IMR-90 (cell line): ENCODE measurements at regions not wholly inside any gene's neighbourhood (a gene's known extent, or its start where the extent isn't known, plus 50 kb on each side); places are given as distances from the start of the nearest gene placed in this dataset.

Source experiments
- ATAC-seq: fragments of 200-7000 bp; cut with Tn5 transposase; 2 replicates; pipeline ENCODE4 v1.9.1; 2020; ENCODE audit warnings: low read depth, mild to moderate bottlenecking, moderate library complexity
- BruUV-seq: library from RNA; stranded (reverse); fragments of 400-500 nt; replicated peaks from 2 replicates; lab custom pipeline; 2021; lab: Mats Ljungman, UMichigan
- CTCF ChIA-PET: fragments of 300-600 bp; formaldehyde crosslinking; extraction: SDS; loops from one replicate; lab custom pipeline; 2021; ENCODE audit warnings: antibody characterized with exemption; lab: Yijun Ruan, JAX
- POLR2A ChIA-PET: fragments of 300-600 bp; sonication (Branson Sonifier 250); formaldehyde crosslinking; loops from one replicate; lab custom pipeline; 2022; ENCODE audit warnings: antibody characterized with exemption; ENCODE audit not compliant: unreplicated experiment; lab: Charles Lee
- DNase-seq: peaks from one replicate; pipeline ENCODE4 v3.0.0; 2013
- H2AFZ ChIP-seq: replicated peaks from 2 replicates; pipeline ENCODE3; 2013; ENCODE audit warnings: low read length, mild to moderate bottlenecking; ENCODE audit not compliant: poor library complexity
- H2AK5ac ChIP-seq: 2 replicates; pipeline ENCODE4 v1.6.1; 2013; ENCODE audit warnings: low read depth, low read length, inconsistent platforms
- H2AK9ac ChIP-seq: replicated peaks from 2 replicates; pipeline ENCODE3; 2013; ENCODE audit warnings: mild to moderate bottlenecking, low read depth, low read length, moderate library complexity; ENCODE audit not compliant: poor library complexity
- H2BK120ac ChIP-seq: 2 replicates; pipeline ENCODE4 v1.6.1; 2013; ENCODE audit warnings: low read depth, low read length, inconsistent platforms
- H2BK15ac ChIP-seq: 3 replicates; pipeline ENCODE4 v1.6.1; 2013; ENCODE audit warnings: low read depth, low read length, inconsistent platforms
- H2BK20ac ChIP-seq: 2 replicates; pipeline ENCODE4 v1.6.1; 2013; ENCODE audit warnings: low read depth, mild to moderate bottlenecking, inconsistent platforms, low read length, moderate library complexity
- H2BK5ac ChIP-seq: 2 replicates; pipeline ENCODE4 v1.6.1; 2013; ENCODE audit warnings: mild to moderate bottlenecking, low read depth, low read length, inconsistent platforms; ENCODE audit not compliant: poor library complexity, severe bottlenecking
- H3K14ac ChIP-seq: replicated peaks from 2 replicates; pipeline ENCODE4 v1.6.1; 2013; ENCODE audit warnings: low read depth, low read length, inconsistent platforms
- H3K18ac ChIP-seq: 2 replicates; pipeline ENCODE4 v1.6.1; 2013; ENCODE audit warnings: low read depth, low read length, control low read depth
- H3K23ac ChIP-seq: 2 replicates; pipeline ENCODE4 v1.6.1; 2013; ENCODE audit warnings: low read depth, low read length, inconsistent platforms
- H3K27ac ChIP-seq: 2 replicates; pipeline ENCODE4 v1.5.1; 2013; ENCODE audit warnings: mild to moderate bottlenecking, control low read depth, low read length; ENCODE audit not compliant: insufficient read depth
- H3K27me3 ChIP-seq: 2 replicates; pipeline ENCODE4 v1.6.1; 2013; ENCODE audit warnings: low read length; ENCODE audit not compliant: control insufficient read depth, insufficient read depth
- H3K36me3 ChIP-seq: 2 replicates; pipeline ENCODE4 v1.6.1; 2013; ENCODE audit warnings: low read length, mixed read lengths; ENCODE audit not compliant: control insufficient read depth, insufficient read depth
- H3K4ac ChIP-seq: 2 replicates; pipeline ENCODE4 v1.6.1; 2013; ENCODE audit warnings: low read depth, low read length, inconsistent platforms
- H3K4me1 ChIP-seq: 2 replicates; pipeline ENCODE4 v1.6.1; 2013; ENCODE audit warnings: low read length, mixed read lengths; ENCODE audit not compliant: control insufficient read depth, insufficient read depth
- H3K4me2 ChIP-seq: 2 replicates; pipeline ENCODE4 v1.6.1; 2013; ENCODE audit warnings: low read depth, mild to moderate bottlenecking, control low read depth, low read length, moderate library complexity
- H3K4me3 ChIP-seq: 2 replicates; pipeline ENCODE4 v1.5.1; 2013; ENCODE audit warnings: low read depth, mild to moderate bottlenecking, control low read depth, low read length, moderate library complexity; ENCODE audit not compliant: insufficient read depth
- H3K56ac ChIP-seq: 2 replicates; pipeline ENCODE4 v1.6.1; 2013; ENCODE audit warnings: low read length, inconsistent platforms; ENCODE audit not compliant: insufficient read depth; ENCODE audit errors: extremely low read depth
- H3K79me1 ChIP-seq, 2 experiments: 2 replicates each; pipeline ENCODE4 v1.6.1; 2013; ENCODE audit warnings: low read length in 2 of 2, inconsistent platforms in 1 of 2, low read depth in 1 of 2
- H3K9ac ChIP-seq: 2 replicates; pipeline ENCODE4 v1.6.1; 2013; ENCODE audit warnings: low read depth, low read length, control low read depth
- H3K9me1 ChIP-seq: 2 replicates; pipeline ENCODE4 v1.6.1; 2013; ENCODE audit warnings: low read length, inconsistent platforms; ENCODE audit not compliant: insufficient read depth
- H3K9me3 ChIP-seq: 2 replicates; pipeline ENCODE4 v1.6.1; 2013; ENCODE audit warnings: low read length; ENCODE audit not compliant: control insufficient read depth, insufficient read depth
- H4K20me1 ChIP-seq: 2 replicates; pipeline ENCODE4 v1.6.1; 2013; ENCODE audit warnings: low read length, inconsistent platforms; ENCODE audit not compliant: insufficient read depth
- H4K5ac ChIP-seq: 2 replicates; pipeline ENCODE4 v1.6.1; 2013; ENCODE audit warnings: mild to moderate bottlenecking, low read depth, low read length, control low read depth
- H4K8ac ChIP-seq, 2 experiments: 2 replicates each; pipeline ENCODE4 v1.6.1; 2013; ENCODE audit warnings: low read depth in 2 of 2, low read length in 2 of 2, control low read depth in 1 of 2, inconsistent platforms in 1 of 2
- H4K91ac ChIP-seq: 2 replicates; pipeline ENCODE4 v1.6.1; 2013; ENCODE audit warnings: low read depth, low read length, inconsistent platforms; ENCODE audit not compliant: insufficient read depth
- CEBPB ChIP-seq: IDR thresholded peaks from 2 replicates; pipeline ENCODE4 v1.6.1; 2012; ENCODE audit warnings: low read depth, low read length, improper control_type of control experiment
- FOS ChIP-seq: fragments of 150-350 bp; IDR thresholded peaks from 2 replicates; pipeline ENCODE4 v1.6.1; 2016; ENCODE audit warnings: low read depth, low read length
- MAFK ChIP-seq: IDR thresholded peaks from 2 replicates; pipeline ENCODE4 v1.6.1; 2012; ENCODE audit warnings: low read depth, low read length, improper control_type of control experiment
- MXI1 ChIP-seq: IDR thresholded peaks from 2 replicates; pipeline ENCODE4 v1.6.1; 2012; ENCODE audit warnings: low read depth, mild to moderate bottlenecking, low read length, moderate library complexity, borderline replicate concordance
- NFE2L2 ChIP-seq: fragments of 150-350 bp; IDR thresholded peaks from 2 replicates; pipeline ENCODE4 v1.6.1; 2016; ENCODE audit warnings: low read depth, mild to moderate bottlenecking, low read length
- RAD21 ChIP-seq: IDR thresholded peaks from 2 replicates; pipeline ENCODE4 v1.6.1; 2012; ENCODE audit warnings: low read length, improper control_type of control experiment
- RCOR1 ChIP-seq: IDR thresholded peaks from 2 replicates; pipeline ENCODE4 v1.6.1; 2012; ENCODE audit warnings: mild to moderate bottlenecking, low read length, improper control_type of control experiment; ENCODE audit not compliant: insufficient replicate concordance
- SMC3 ChIP-seq: fragments of 150-350 bp; IDR thresholded peaks from 2 replicates; pipeline ENCODE4 v1.6.1; 2016; ENCODE audit warnings: low read depth, mild to moderate bottlenecking, antibody characterized with exemption, low read length, moderate library complexity
- WGBS, 2 experiments: methylation state at CpG; one replicate each; pipeline versions ENCODE4 v1.1.5 to v1.1.7; 2013; ENCODE audit warnings: missing lambda C conversion rate in 2 of 2; ENCODE audit not compliant: insufficient read length in 1 of 2; ENCODE audit errors: extremely low coverage in 2 of 2; 5-methylcytosine and 5-hydroxymethylcytosine counted together
- dilution Hi-C: fragments of 300-500 bp; cut with HindIII; formaldehyde crosslinking; loops from one replicate; pipeline ENCODE4 v1.14.3; 2018; ENCODE audit warnings: low sequenced_read_pairs; ENCODE audit not compliant: unreplicated experiment
- in situ Hi-C: fragments of 300-500 bp; cut with MboI; formaldehyde crosslinking; loops from 3 replicates; pipeline ENCODE4 v1.14.3; 2019; ENCODE audit warnings: low sequenced_read_pairs, inconsistent platforms, mixed read lengths
- intact Hi-C: fragments of 100-400 bp; cut with micrococcal nuclease; formaldehyde crosslinking; loops from 2 replicates; pipeline ENCODE4 v1.10.0; 2022

- no peak for TF ChIP-seq NFE2L2
Observed at GRCh38 chr20:56702931-56703840, 74.1 kb downstream of the TFAP2C start (continued).

GRCh38 chr20:56706867-56707360, 77.8 kb downstream of the TFAP2C start:
- no peaks in the 10 kb centered on the region for H3K4me1 ChIP-seq
- H2AK5ac ChIP-seq = no peak overlapping the region
- TF ChIP-seq SMC3 (no peak), RCOR1 (no peak), MAFK (no peak), FOS (no peak), MXI1 (no peak), CEBPB (no peak), RAD21 (no peak)
- H2AK9ac ChIP-seq = no peak overlapping the region
- in situ Hi-C loops = no loop called here
- DNase-seq (no peak), ATAC-seq (no peak)
- H4K8ac ChIP-seq = no peak overlapping the region
- H3K18ac ChIP-seq = no peak overlapping the region
- no peak overlapping the region for H3K9ac ChIP-seq
- no peak overlapping the region for H2BK120ac ChIP-seq
- ChIA-PET CTCF (no interaction called here), POLR2A (no interaction called here)
- intact Hi-C loops = no loop called here
- no peak overlapping the region for H3K4me2 ChIP-seq
- H2BK20ac ChIP-seq = no peak overlapping the region
- H4K5ac ChIP-seq = no peak overlapping the region
- no TSS peak for BruUV-seq
- no peak overlapping the region for H3K4me3 ChIP-seq
- no peak overlapping the region for H3K56ac ChIP-seq
- H3K36me3 ChIP-seq = no peaks in the 10 kb centered on the region
- no peak overlapping the region for H2BK5ac ChIP-seq
- H2BK15ac ChIP-seq = no peak overlapping the region
- H3K4ac ChIP-seq = no peak overlapping the region
- WGBS, 2 experiments = no CpG with 5 or more reads among the region's 6 CpGs
- no peaks in the 10 kb centered on the region for H3K27me3 ChIP-seq
- no peak overlapping the region for H4K91ac ChIP-seq
- no peaks in the 10 kb centered on the region for H3K79me1 ChIP-seq
- H3K9me1 ChIP-seq = no peaks in the 10 kb centered on the region
- no peak overlapping the region for H2AFZ ChIP-seq
- no peak overlapping the region for H3K27ac ChIP-seq
- dilution Hi-C loops = no loop called here
- no peaks in the 10 kb centered on the region for H3K9me3 ChIP-seq
- H3K23ac ChIP-seq = no peak overlapping the region
- H4K20me1 ChIP-seq = no peaks in the 10 kb centered on the region
- H3K14ac ChIP-seq = no peak overlapping the region
